Breast epithelium (tissue), 4 donors: ENCODE measurements at regions not wholly inside any gene's neighbourhood (a gene's known extent, or its start where the extent isn't known, plus 50 kb on each side); places are given as distances from the start of the nearest gene placed in this dataset.

Experiments used
- DNase-seq, 2 donors: peaks; one replicate each; pipeline ENCODE4 v3.0.0-alpha.2; 2019; ENCODE audit warnings: low spot score in 2 of 2
- H3K27ac ChIP-seq, 2 donors: fragments of 200-600 bp; sonication (generic) in 1 of 2; one replicate each; pipeline ENCODE4 v1.5.1; 2016 to 2019; ENCODE audit warnings: mild to moderate bottlenecking in 1 of 2
- H3K27me3 ChIP-seq, 2 donors: fragments of 200-600 bp; sonication (generic) in 1 of 2; one replicate each; pipeline versions ENCODE4 v1.5.1 to v1.6.0; 2017 to 2019; ENCODE audit warnings: control low read depth in 1 of 2, mild to moderate bottlenecking in 1 of 2
- H3K36me3 ChIP-seq: fragments of 200-600 bp; one replicate; pipeline ENCODE4 v1.5.1; 2019
- H3K4me1 ChIP-seq, 2 donors: fragments of 200-600 bp; sonication (generic); one replicate each; pipeline ENCODE4 v1.5.1; 2016 to 2019; ENCODE audit warnings: control low read depth in 1 of 2
- H3K4me3 ChIP-seq, 3 donors: fragments of 200-600 bp; sonication (generic); 1 replicate in 2 of 3; 2 replicates in 1 of 3; pipeline ENCODE4 v1.5.1; 2016 to 2019; ENCODE audit warnings: mild to moderate bottlenecking in 3 of 3, moderate library complexity in 2 of 3
- H3K9me3 ChIP-seq, 2 donors: fragments of 200-600 bp; sonication (generic) in 1 of 2; one replicate each; pipeline ENCODE4 v1.5.1; 2016 to 2019; ENCODE audit warnings: control low read depth in 1 of 2
- CTCF ChIP-seq, 3 donors: fragments of 450-650 bp; IDR thresholded peaks; one replicate each; pipeline ENCODE4 v1.5.1; 2016 to 2017; ENCODE audit warnings: antibody characterized with exemption in 3 of 3, mild to moderate bottlenecking in 3 of 3, moderate library complexity in 3 of 3
- POLR2A ChIP-seq: fragments of 450-650 bp; IDR thresholded peaks from one replicate; pipeline ENCODE4 v1.6.1; 2016; ENCODE audit warnings: antibody characterized with exemption, mild to moderate bottlenecking, moderate library complexity
- POLR2AphosphoS5 ChIP-seq, 3 donors: sonication (generic); formaldehyde crosslinking; IDR thresholded peaks; one replicate each; pipeline ENCODE4 v1.6.1; 2017; ENCODE audit warnings: antibody characterized with exemption in 3 of 3
- intact Hi-C: fragments of 100-400 bp; cut with DNase I; formaldehyde crosslinking; loops from one replicate; pipeline ENCODE4 v1.15.1; 2023; ENCODE audit warnings: low total_unique reads

GRCh38 chr22:47601666-47602065 is 839.2 kb downstream of the TBC1D22A start:
- H3K27me3 ChIP-seq: peaks cover 0 to 21% of the 10 kb centered on the region in 2 donors
- no peak for TF ChIP-seq CTCF (IDR thresholded peaks at IDR 0.05)
- TF ChIP-seq POLR2A: no peak
- TF ChIP-seq POLR2AphosphoS5 (IDR thresholded peaks at IDR 0.05): no peak
- no peaks in the 10 kb centered on the region for H3K9me3 ChIP-seq
- no peak overlapping the region for H3K4me3 ChIP-seq
- no peak for DNase-seq
- no peaks in the 10 kb centered on the region for H3K4me1 ChIP-seq
- H3K27ac ChIP-seq: no peak overlapping the region
- H3K36me3 ChIP-seq: no peaks in the 10 kb centered on the region
- intact Hi-C loops: no loop called here

GRCh38 chr22:47600791-47601625 is 838.6 kb downstream of the TBC1D22A start:
- TF ChIP-seq POLR2AphosphoS5 (IDR thresholded peaks at IDR 0.05) (no peak), CTCF (IDR thresholded peaks at IDR 0.05) (no peak), POLR2A (no peak)
- intact Hi-C loops: no loop called here
- DNase-seq: no peak

GRCh38 chr22:47600281-47600680 is 837.8 kb downstream of the TBC1D22A start:
- no peaks in the 10 kb centered on the region for H3K36me3 ChIP-seq
- H3K27ac ChIP-seq: no peak overlapping the region
- no peak for DNase-seq
- no peaks in the 10 kb centered on the region for H3K4me1 ChIP-seq
- peaks cover 0 to 14% of the 10 kb centered on the region in 2 donors for H3K27me3 ChIP-seq
- H3K4me3 ChIP-seq: no peak overlapping the region
- TF ChIP-seq CTCF (IDR thresholded peaks at IDR 0.05) (no peak), POLR2AphosphoS5 (IDR thresholded peaks at IDR 0.05) (no peak)
- no peaks in the 10 kb centered on the region for H3K9me3 ChIP-seq
- intact Hi-C loops: no loop called here

More at GRCh38 chr22:47600791-47601625, 838.6 kb downstream of the TBC1D22A start:
- Histone ChIP-seq H3K9me3 (no peaks in the 10 kb centered on the region), H3K27me3 (peaks cover 0 to 21% of the 10 kb centered on the region in 2 donors), H3K4me3 (no peak overlapping the region), H3K4me1 (no peaks in the 10 kb centered on the region), H3K27ac (no peak overlapping the region), H3K36me3 (no peaks in the 10 kb centered on the region)

- DNase-seq: no peak
- no peaks in the 10 kb centered on the region for H3K36me3 ChIP-seq
- H3K9me3 ChIP-seq: no peaks in the 10 kb centered on the region
- H3K4me1 ChIP-seq: no peaks in the 10 kb centered on the region
- no peak overlapping the region for H3K27ac ChIP-seq
- no peak overlapping the region for H3K4me3 ChIP-seq
- intact Hi-C loops: no loop called here
- no peak for TF ChIP-seq POLR2A
- no peak for TF ChIP-seq CTCF (IDR thresholded peaks at IDR 0.05)
- TF ChIP-seq POLR2AphosphoS5 (IDR thresholded peaks at IDR 0.05): no peak
- H3K27me3 ChIP-seq: peaks cover 0 to 14% of the 10 kb centered on the region in 2 donors
Measured at GRCh38 chr22:47599753-47600152, 837.3 kb downstream of the TBC1D22A start.

GRCh38 chr22:47598864-47599263 is 836.4 kb downstream of the TBC1D22A start:
- Histone ChIP-seq H3K27me3 (peaks cover 0 to 14% of the 10 kb centered on the region in 2 donors), H3K27ac (no peak overlapping the region), H3K4me3 (no peak overlapping the region), H3K36me3 (no peaks in the 10 kb centered on the region), H3K4me1 (no peaks in the 10 kb centered on the region), H3K9me3 (no peaks in the 10 kb centered on the region)
- TF ChIP-seq POLR2A: no peak
- no peak for TF ChIP-seq POLR2AphosphoS5 (IDR thresholded peaks at IDR 0.05)
- TF ChIP-seq CTCF (IDR thresholded peaks at IDR 0.05): no peak
- no peak for DNase-seq
- intact Hi-C loops: no loop called here
